ENCODE measurements at regions not wholly inside any gene's neighbourhood (a gene's known extent, or its start where the extent isn't known, plus 50 kb on each side); places are given as distances from the start of the nearest gene placed in this dataset.

DNA sequence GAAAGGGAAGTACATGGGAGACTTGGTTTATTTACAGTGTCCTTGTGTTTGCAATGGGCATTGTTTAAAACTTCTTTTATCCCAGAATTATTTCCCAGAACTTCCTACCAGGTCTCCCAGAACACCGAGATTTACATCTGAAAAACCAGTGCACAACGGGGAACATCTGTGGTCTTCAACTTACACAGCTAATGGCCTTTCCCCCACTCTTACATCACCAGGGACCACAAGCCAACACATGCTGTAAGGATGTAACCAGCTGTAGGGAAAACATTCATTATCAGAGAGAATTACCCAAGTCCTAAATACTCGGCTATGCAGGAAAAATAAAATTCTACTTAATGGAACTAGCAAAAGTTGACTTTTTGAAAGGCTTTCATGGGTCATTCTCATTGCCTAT is 267.6 kb downstream of the DUSP6 start:
- Histone ChIP-seq H3K36me3 (replicated peaks in 1 of 2; ENCODE audit: control insufficient read depth in 1 of 2, insufficient read depth in 2 of 2, low read length in 1 of 2) (no peaks in the 10 kb centered on the region), H3K27ac (ENCODE audit: low read depth in 2 of 2, low read length in 1 of 2) (no peak overlapping the region), H3K9me3 (no peaks in the 10 kb centered on the region), H3F3A (replicated peaks; ENCODE audit: insufficient read depth) (no peaks in the 10 kb centered on the region), H3K9me2 (no peaks in the 10 kb centered on the region), H3K79me2 (ENCODE audit: insufficient read depth) (no peaks in the 10 kb centered on the region), H3K4me2 (no peak overlapping the region), H3K4me3 (ENCODE audit: low read depth in 2 of 2, low read length in 1 of 2) (no peak overlapping the region), H3K4me1 (ENCODE audit: control insufficient read depth in 1 of 2, insufficient read depth in 2 of 2, low read depth in 1 of 2, low read length in 1 of 2) (peaks cover 3 to 17% of the 10 kb centered on the region in 2 experiments; a peak in 3 of 4 replicates), H3K27me3 (ENCODE audit: insufficient read depth) (no peaks in the 10 kb centered on the region), H4K20me1 (ENCODE audit: insufficient read depth) (no peaks in the 10 kb centered on the region), H2AFZ (ENCODE audit: low read depth) (no peak overlapping the region), H3K9ac (no peak overlapping the region)
- ChIA-PET CTCF (no interaction called here), POLR2A (no interaction called here)
- 78% methylated on average over 3 of the region's 3 CpGs for WGBS (ENCODE audit: low lambda C conversion rate)
- TF ChIP-seq SIN3A (IDR thresholded peaks at IDR 0.05; ENCODE audit: borderline replicate concordance, low read depth, low read length) (no peak), MXI1 (IDR thresholded peaks at IDR 0.05; ENCODE audit: low read depth, low read length) (no peak), ELF1 (IDR thresholded peaks at IDR 0.05) (no peak), EP300 (IDR thresholded peaks at IDR 0.05; ENCODE audit: borderline replicate concordance in 1 of 2, low read depth in 1 of 2, low read length in 1 of 2) (no peak), RXRA (IDR thresholded peaks at IDR 0.05; ENCODE audit: borderline replicate concordance, low read depth) (no peak), FOSL2 (IDR thresholded peaks at IDR 0.05; ENCODE audit: borderline replicate concordance, low read depth) (no peak), JUND (IDR thresholded peaks at IDR 0.05) (no peak), TAF1 (IDR thresholded peaks at IDR 0.05; ENCODE audit: borderline replicate concordance, low read depth, low read length) (no peak), EZH2phosphoT487 (IDR thresholded peaks at IDR 0.05; ENCODE audit: borderline replicate concordance, low read depth) (no peak), CHD2 (IDR thresholded peaks at IDR 0.05; ENCODE audit: low read length, partially characterized antibody) (no peak), POLR2AphosphoS5 (IDR thresholded peaks at IDR 0.05; ENCODE audit: low read depth, low read length) (no peak), FOXM1 (IDR thresholded peaks at IDR 0.05; ENCODE audit: low read depth) (no peak), RCOR1 (IDR thresholded peaks at IDR 0.05; ENCODE audit: low read length) (no peak), GATA2 (CRISPR knock-in tag; IDR thresholded peaks at IDR 0.05) (no peak), NRF1 (IDR thresholded peaks at IDR 0.05; ENCODE audit: low read depth, low read length) (no peak)
- TF ChIP-seq, protein P1, sequence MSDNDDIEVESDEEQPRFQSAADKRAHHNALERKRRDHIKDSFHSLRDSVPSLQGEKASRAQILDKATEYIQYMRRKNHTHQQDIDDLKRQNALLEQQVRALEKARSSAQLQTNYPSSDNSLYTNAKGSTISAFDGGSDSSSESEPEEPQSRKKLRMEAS (IDR thresholded peaks at IDR 0.05; ENCODE audit: low read depth): no peak
- TF ChIP-seq, protein P2, sequence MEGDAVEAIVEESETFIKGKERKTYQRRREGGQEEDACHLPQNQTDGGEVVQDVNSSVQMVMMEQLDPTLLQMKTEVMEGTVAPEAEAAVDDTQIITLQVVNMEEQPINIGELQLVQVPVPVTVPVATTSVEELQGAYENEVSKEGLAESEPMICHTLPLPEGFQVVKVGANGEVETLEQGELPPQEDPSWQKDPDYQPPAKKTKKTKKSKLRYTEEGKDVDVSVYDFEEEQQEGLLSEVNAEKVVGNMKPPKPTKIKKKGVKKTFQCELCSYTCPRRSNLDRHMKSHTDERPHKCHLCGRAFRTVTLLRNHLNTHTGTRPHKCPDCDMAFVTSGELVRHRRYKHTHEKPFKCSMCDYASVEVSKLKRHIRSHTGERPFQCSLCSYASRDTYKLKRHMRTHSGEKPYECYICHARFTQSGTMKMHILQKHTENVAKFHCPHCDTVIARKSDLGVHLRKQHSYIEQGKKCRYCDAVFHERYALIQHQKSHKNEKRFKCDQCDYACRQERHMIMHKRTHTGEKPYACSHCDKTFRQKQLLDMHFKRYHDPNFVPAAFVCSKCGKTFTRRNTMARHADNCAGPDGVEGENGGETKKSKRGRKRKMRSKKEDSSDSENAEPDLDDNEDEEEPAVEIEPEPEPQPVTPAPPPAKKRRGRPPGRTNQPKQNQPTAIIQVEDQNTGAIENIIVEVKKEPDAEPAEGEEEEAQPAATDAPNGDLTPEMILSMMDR (IDR thresholded peaks at IDR 0.05): no peak
- TF ChIP-seq, protein P3, sequence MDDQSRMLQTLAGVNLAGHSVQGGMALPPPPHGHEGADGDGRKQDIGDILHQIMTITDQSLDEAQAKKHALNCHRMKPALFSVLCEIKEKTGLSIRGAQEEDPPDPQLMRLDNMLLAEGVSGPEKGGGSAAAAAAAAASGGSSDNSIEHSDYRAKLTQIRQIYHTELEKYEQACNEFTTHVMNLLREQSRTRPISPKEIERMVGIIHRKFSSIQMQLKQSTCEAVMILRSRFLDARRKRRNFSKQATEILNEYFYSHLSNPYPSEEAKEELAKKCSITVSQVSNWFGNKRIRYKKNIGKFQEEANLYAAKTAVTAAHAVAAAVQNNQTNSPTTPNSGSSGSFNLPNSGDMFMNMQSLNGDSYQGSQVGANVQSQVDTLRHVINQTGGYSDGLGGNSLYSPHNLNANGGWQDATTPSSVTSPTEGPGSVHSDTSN (IDR thresholded peaks at IDR 0.05): no peak
- no peak for DNase-seq
